GM18858 (cell line): ENCODE measurements at regions not wholly inside any gene's neighbourhood (a gene's known extent, or its start where the extent isn't known, plus 50 kb on each side); places are given as distances from the start of the nearest gene placed in this dataset.

Experiments
- ATAC-seq: cut with Tn5 transposase; IDR thresholded peaks from one replicate; pipeline ENCODE4 v1.9.1; 2021; ENCODE audit not compliant: unreplicated experiment

- ATAC-seq, result no peak
Observed at GRCh38 chr13:89541091-89542030, 1806.1 kb upstream of the MIR17HG start.

GRCh38 chr13:89550938-89551337, 1796.5 kb upstream of the MIR17HG start:
- ATAC-seq, result no peak

GRCh38 chr13:89554801-89555200, 1792.7 kb upstream of the MIR17HG start:
- ATAC-seq, result no peak

GRCh38 chr13:89565476-89566100, 1781.9 kb upstream of the MIR17HG start:
- ATAC-seq, result no peak

GRCh38 chr13:89567025-89567424, 1780.5 kb upstream of the MIR17HG start:
- ATAC-seq, result no peak

GRCh38 chr13:89568276-89568675, 1779.2 kb upstream of the MIR17HG start:
- no peak for ATAC-seq

- ATAC-seq, result no peak
Observed at GRCh38 chr13:89568746-89569145, 1778.7 kb upstream of the MIR17HG start.

- no peak for ATAC-seq
Observed at GRCh38 chr13:89571676-89572075, 1775.8 kb upstream of the MIR17HG start.

- ATAC-seq, result no peak
Observed at GRCh38 chr13:89574077-89574476, 1773.4 kb upstream of the MIR17HG start.

GRCh38 chr13:89577301-89577700, 1770.2 kb upstream of the MIR17HG start:
- no peak for ATAC-seq

GRCh38 chr13:89584058-89584620, 1763.3 kb upstream of the MIR17HG start:
- ATAC-seq, result no peak

- no peak for ATAC-seq
Observed at GRCh38 chr13:89602655-89603054, 1744.8 kb upstream of the MIR17HG start.

- no peak for ATAC-seq
Observed at GRCh38 chr13:89603187-89603586, 1744.3 kb upstream of the MIR17HG start.

- no peak for ATAC-seq
Observed at GRCh38 chr13:89609318-89609717, 1738.2 kb upstream of the MIR17HG start.

GRCh38 chr13:89610331-89610730, 1737.2 kb upstream of the MIR17HG start:
- ATAC-seq, result no peak

GRCh38 chr13:89610881-89611280, 1736.6 kb upstream of the MIR17HG start:
- ATAC-seq, result no peak

GRCh38 chr13:89627996-89628395, 1719.5 kb upstream of the MIR17HG start:
- no peak for ATAC-seq

GRCh38 chr13:89628567-89628966, 1718.9 kb upstream of the MIR17HG start:
- no peak for ATAC-seq

- no peak for ATAC-seq
Observed at GRCh38 chr13:89650226-89650625, 1697.3 kb upstream of the MIR17HG start.

- ATAC-seq, result no peak
Observed at GRCh38 chr13:89660752-89661151, 1686.7 kb upstream of the MIR17HG start.

- ATAC-seq, result no peak
Observed at GRCh38 chr13:89673789-89674311, 1673.6 kb upstream of the MIR17HG start.
